Hematopoietic multipotent progenitor cell treated with erythropoietin and hydrocortisone succinate and interleukin-3 and kit ligand, for 6 days (in vitro differentiated cells): ENCODE measurements at regions not wholly inside any gene's neighbourhood (a gene's known extent, or its start where the extent isn't known, plus 50 kb on each side); places are given as distances from the start of the nearest gene placed in this dataset.

Experiments used
- DNase-seq: peaks from one replicate; pipeline ENCODE4 v3.0.0-alpha.2; 2015

GRCh38 chr1:17933501-17933900 lies 174.1 kb upstream of the IGSF21 start:
- no peak for DNase-seq

- DNase-seq = no peak
Measured at GRCh38 chr1:17933971-17934370, 173.6 kb upstream of the IGSF21 start.

GRCh38 chr1:17935230-17935629 lies 172.4 kb upstream of the IGSF21 start:
- no peak for DNase-seq

GRCh38 chr1:17941431-17942189 lies 166.0 kb upstream of the IGSF21 start:
- no peak for DNase-seq

GRCh38 chr1:17943506-17943905 lies 164.1 kb upstream of the IGSF21 start:
- DNase-seq = no peak

- no peak for DNase-seq
Measured at GRCh38 chr1:17944646-17945045, 163.0 kb upstream of the IGSF21 start.

GRCh38 chr1:17946434-17946833 lies 161.2 kb upstream of the IGSF21 start:
- no peak for DNase-seq

GRCh38 chr1:17948594-17948993 lies 159.0 kb upstream of the IGSF21 start:
- no peak for DNase-seq

GRCh38 chr1:17949511-17949910 lies 158.1 kb upstream of the IGSF21 start:
- DNase-seq = no peak

GRCh38 chr1:17950728-17951127 lies 156.9 kb upstream of the IGSF21 start:
- no peak for DNase-seq

GRCh38 chr1:17952506-17952905 lies 155.1 kb upstream of the IGSF21 start:
- no peak for DNase-seq

- no peak for DNase-seq
Measured at GRCh38 chr1:17953921-17954320, 153.7 kb upstream of the IGSF21 start.

- no peak for DNase-seq
Measured at GRCh38 chr1:17955302-17956285, 152.0 kb upstream of the IGSF21 start.

GRCh38 chr1:17957588-17958267 lies 149.9 kb upstream of the IGSF21 start:
- DNase-seq = no peak

GRCh38 chr1:17958704-17959103 lies 148.9 kb upstream of the IGSF21 start:
- DNase-seq = peak; percentile 15

GRCh38 chr1:17963513-17963912 lies 144.1 kb upstream of the IGSF21 start:
- DNase-seq = no peak

- no peak for DNase-seq
Measured at GRCh38 chr1:17965515-17966100, 142.0 kb upstream of the IGSF21 start.

GRCh38 chr1:17966341-17966740 lies 141.3 kb upstream of the IGSF21 start:
- DNase-seq = no peak

GRCh38 chr1:17967623-17968255 lies 139.9 kb upstream of the IGSF21 start:
- DNase-seq = no peak

GRCh38 chr1:17970757-17971156 lies 136.8 kb upstream of the IGSF21 start:
- no peak for DNase-seq

- DNase-seq = no peak
Measured at GRCh38 chr1:17973694-17974093, 133.9 kb upstream of the IGSF21 start.

- no peak for DNase-seq
Measured at GRCh38 chr1:17976854-17977253, 130.7 kb upstream of the IGSF21 start.
